ENCODE measurements at regions not wholly inside any gene's neighbourhood (a gene's known extent, or its start where the extent isn't known, plus 50 kb on each side); places are given as distances from the start of the nearest gene placed in this dataset.

DNA sequence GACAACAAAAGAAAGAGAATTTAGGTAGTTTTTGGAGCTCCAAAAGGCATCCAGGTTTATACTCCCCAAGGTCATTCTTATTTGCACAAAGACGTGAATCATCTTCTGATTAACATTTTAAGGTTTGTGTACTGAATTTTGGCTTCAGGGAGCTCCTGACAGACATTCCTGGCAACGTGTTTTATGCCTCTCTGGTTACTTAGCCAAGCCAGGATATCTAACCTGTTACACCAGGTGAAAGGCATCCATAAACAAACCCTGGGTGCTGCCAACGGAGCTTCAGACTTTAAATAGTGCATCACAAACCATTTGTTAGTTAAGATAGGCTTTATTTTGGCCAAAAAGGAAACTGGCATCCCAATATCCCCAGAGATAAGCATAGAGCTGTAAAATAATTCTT lies 997.3 kb downstream of the ARAP2 start:
- no peaks in the 10 kb centered on the region for H3K27me3 Mint-ChIP-seq
- no peaks in the 10 kb centered on the region for H3K36me3 Mint-ChIP-seq

GRCh38 chr4:35250331-35250730 lies 994.0 kb downstream of the ARAP2 start:
- Mint-ChIP-seq H3K27ac (no peak overlapping the region), H3K36me3 (no peaks in the 10 kb centered on the region), H3K9me3 (no peaks in the 10 kb centered on the region), H3K4me1 (ENCODE audit: unreplicated experiment) (no peaks in the 10 kb centered on the region), H3K4me3 (no peak overlapping the region), H3K27me3 (no peaks in the 10 kb centered on the region)
- TF ChIP-seq, protein P1, sequence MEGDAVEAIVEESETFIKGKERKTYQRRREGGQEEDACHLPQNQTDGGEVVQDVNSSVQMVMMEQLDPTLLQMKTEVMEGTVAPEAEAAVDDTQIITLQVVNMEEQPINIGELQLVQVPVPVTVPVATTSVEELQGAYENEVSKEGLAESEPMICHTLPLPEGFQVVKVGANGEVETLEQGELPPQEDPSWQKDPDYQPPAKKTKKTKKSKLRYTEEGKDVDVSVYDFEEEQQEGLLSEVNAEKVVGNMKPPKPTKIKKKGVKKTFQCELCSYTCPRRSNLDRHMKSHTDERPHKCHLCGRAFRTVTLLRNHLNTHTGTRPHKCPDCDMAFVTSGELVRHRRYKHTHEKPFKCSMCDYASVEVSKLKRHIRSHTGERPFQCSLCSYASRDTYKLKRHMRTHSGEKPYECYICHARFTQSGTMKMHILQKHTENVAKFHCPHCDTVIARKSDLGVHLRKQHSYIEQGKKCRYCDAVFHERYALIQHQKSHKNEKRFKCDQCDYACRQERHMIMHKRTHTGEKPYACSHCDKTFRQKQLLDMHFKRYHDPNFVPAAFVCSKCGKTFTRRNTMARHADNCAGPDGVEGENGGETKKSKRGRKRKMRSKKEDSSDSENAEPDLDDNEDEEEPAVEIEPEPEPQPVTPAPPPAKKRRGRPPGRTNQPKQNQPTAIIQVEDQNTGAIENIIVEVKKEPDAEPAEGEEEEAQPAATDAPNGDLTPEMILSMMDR (conservative IDR thresholded peaks at IDR 0.05), result no peak
- DNase-seq (ENCODE audit: extremely low spot score, unreplicated experiment), result no peak

More for the DNA sequence above, 997.3 kb downstream of the ARAP2 start:
- H3K27ac Mint-ChIP-seq, result no peak overlapping the region
- TF ChIP-seq, protein P1 (conservative IDR thresholded peaks at IDR 0.05), result no peak
- H3K4me3 Mint-ChIP-seq, result no peak overlapping the region
- no peaks in the 10 kb centered on the region for H3K4me1 Mint-ChIP-seq (ENCODE audit: unreplicated experiment)
- no peaks in the 10 kb centered on the region for H3K9me3 Mint-ChIP-seq
- DNase-seq (ENCODE audit: extremely low spot score, unreplicated experiment), result no peak

DNA sequence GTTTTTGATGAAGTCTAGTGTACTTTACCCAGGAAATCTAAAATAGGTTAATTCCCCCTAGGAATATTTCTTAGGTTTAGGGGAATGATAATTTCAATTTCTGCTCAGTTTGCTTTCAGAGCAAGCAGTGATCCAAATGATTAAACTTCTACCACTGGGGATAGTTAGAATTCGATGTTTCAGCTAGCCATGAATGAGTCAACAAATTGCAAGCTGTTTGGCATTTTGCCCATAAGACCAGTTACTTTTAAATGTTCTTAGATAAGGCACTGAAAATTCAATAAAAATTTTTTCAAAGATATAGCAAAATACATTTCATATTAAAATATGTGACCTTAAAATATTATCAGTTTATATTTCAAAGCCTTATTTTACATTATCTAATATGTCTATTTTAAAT lies 993.6 kb downstream of the ARAP2 start:
- Mint-ChIP-seq H3K4me1 (ENCODE audit: unreplicated experiment) (no peaks in the 10 kb centered on the region), H3K27me3 (no peaks in the 10 kb centered on the region), H3K9me3 (no peaks in the 10 kb centered on the region), H3K36me3 (no peaks in the 10 kb centered on the region), H3K27ac (no peak overlapping the region), H3K4me3 (no peak overlapping the region)
- TF ChIP-seq, protein P1 (conservative IDR thresholded peaks at IDR 0.05), result no peak
- no peak for DNase-seq (ENCODE audit: extremely low spot score, unreplicated experiment)

GRCh38 chr4:35252071-35252470 lies 992.2 kb downstream of the ARAP2 start:
- H3K4me3 Mint-ChIP-seq, result no peak overlapping the region
- TF ChIP-seq, protein P1 (conservative IDR thresholded peaks at IDR 0.05), result no peak
- no peaks in the 10 kb centered on the region for H3K9me3 Mint-ChIP-seq
- H3K27me3 Mint-ChIP-seq, result no peaks in the 10 kb centered on the region
- DNase-seq (ENCODE audit: extremely low spot score, unreplicated experiment), result no peak
- no peaks in the 10 kb centered on the region for H3K36me3 Mint-ChIP-seq
- no peak overlapping the region for H3K27ac Mint-ChIP-seq
- no peaks in the 10 kb centered on the region for H3K4me1 Mint-ChIP-seq (ENCODE audit: unreplicated experiment)

DNA sequence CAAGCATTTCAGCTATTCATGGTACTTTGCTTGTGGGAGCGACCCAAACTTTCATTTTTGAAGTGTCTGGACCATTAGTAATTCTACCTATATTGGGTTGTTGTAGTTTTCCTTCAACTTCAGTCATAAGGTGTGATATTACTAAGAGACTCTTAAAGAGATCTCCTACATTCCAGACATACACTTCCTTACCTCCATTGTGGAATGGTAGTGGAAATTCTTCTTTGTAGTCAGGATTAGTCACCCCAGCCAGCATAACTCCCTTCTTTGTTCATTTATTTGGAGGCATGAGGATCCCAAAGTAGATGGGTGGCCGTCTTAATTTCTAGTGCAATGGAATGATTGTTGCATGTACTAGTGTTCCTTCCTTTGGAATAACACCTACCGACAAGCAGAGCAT lies 991.4 kb downstream of the ARAP2 start:
- Mint-ChIP-seq H3K4me3 (no peak overlapping the region), H3K9me3 (no peaks in the 10 kb centered on the region), H3K27ac (no peak overlapping the region), H3K27me3 (no peaks in the 10 kb centered on the region), H3K4me1 (ENCODE audit: unreplicated experiment) (no peaks in the 10 kb centered on the region), H3K36me3 (no peaks in the 10 kb centered on the region)
- TF ChIP-seq, protein P1 (conservative IDR thresholded peaks at IDR 0.05), result no peak
- DNase-seq (ENCODE audit: extremely low spot score, unreplicated experiment), result no peak

GRCh38 chr4:35253331-35253730 lies 991.0 kb downstream of the ARAP2 start:
- H3K36me3 Mint-ChIP-seq, result no peaks in the 10 kb centered on the region
- no peaks in the 10 kb centered on the region for H3K4me1 Mint-ChIP-seq (ENCODE audit: unreplicated experiment)
- DNase-seq (ENCODE audit: extremely low spot score, unreplicated experiment), result no peak
- no peaks in the 10 kb centered on the region for H3K27me3 Mint-ChIP-seq
- H3K27ac Mint-ChIP-seq, result no peak overlapping the region
- TF ChIP-seq, protein P1 (conservative IDR thresholded peaks at IDR 0.05), result no peak
- H3K9me3 Mint-ChIP-seq, result no peaks in the 10 kb centered on the region
- no peak overlapping the region for H3K4me3 Mint-ChIP-seq

Data from type B pancreatic cell (in vitro differentiated cells).